H9 (cell line): ENCODE measurements at regions not wholly inside any gene's neighbourhood (a gene's known extent, or its start where the extent isn't known, plus 50 kb on each side); places are given as distances from the start of the nearest gene placed in this dataset.

Experiments
- DNase-seq: peaks from one replicate; pipeline ENCODE4 v3.0.0-alpha.2; 2017
- H2AFZ ChIP-seq: one replicate; pipeline ENCODE4 v1.6.1; 2013; ENCODE audit warnings: mild to moderate bottlenecking, low read length, control low read depth, moderate library complexity
- H2AK5ac ChIP-seq: 2 replicates; pipeline ENCODE4 v1.6.1; 2013; ENCODE audit warnings: low read length, control low read depth, mixed read lengths; ENCODE audit not compliant: insufficient read length
- H2BK120ac ChIP-seq: one replicate; pipeline ENCODE4 v1.6.1; 2013; ENCODE audit warnings: low read depth, mild to moderate bottlenecking, low read length, control low read depth, inconsistent platforms; ENCODE audit not compliant: poor library complexity, severe bottlenecking
- H2BK12ac ChIP-seq: 2 replicates; pipeline ENCODE4 v1.6.1; 2013; ENCODE audit warnings: low read length, control low read depth, mixed read lengths, low read depth; ENCODE audit not compliant: insufficient read length
- H2BK15ac ChIP-seq: 2 replicates; pipeline ENCODE4 v1.6.1; 2013; ENCODE audit warnings: low read depth, low read length, control low read depth
- H2BK20ac ChIP-seq: one replicate; pipeline ENCODE4 v1.6.1; 2013; ENCODE audit warnings: low read depth, mild to moderate bottlenecking, low read length, control low read depth, inconsistent platforms; ENCODE audit not compliant: poor library complexity, severe bottlenecking
- H2BK5ac ChIP-seq: 2 replicates; pipeline ENCODE4 v1.6.1; 2013; ENCODE audit warnings: low read length, control low read depth, mixed read lengths; ENCODE audit not compliant: insufficient read length
- H3K14ac ChIP-seq: 2 replicates; pipeline ENCODE4 v1.6.1; 2013; ENCODE audit warnings: low read length, control low read depth; ENCODE audit not compliant: insufficient read depth
- H3K18ac ChIP-seq: 2 replicates; pipeline ENCODE4 v1.6.1; 2013; ENCODE audit warnings: low read depth, mild to moderate bottlenecking, mixed read lengths, low read length, control low read depth; ENCODE audit not compliant: insufficient read length
- H3K23ac ChIP-seq: 2 replicates; pipeline ENCODE4 v1.6.1; 2013; ENCODE audit warnings: low read length, control low read depth, mixed read lengths, low read depth; ENCODE audit not compliant: insufficient read length
- H3K23me2 ChIP-seq: 2 replicates; pipeline ENCODE4 v1.6.1; 2013; ENCODE audit warnings: low read depth, mild to moderate bottlenecking, mixed read lengths, low read length, control low read depth; ENCODE audit not compliant: insufficient read length, poor library complexity, severe bottlenecking
- H3K27ac ChIP-seq: 2 replicates; pipeline ENCODE4 v1.5.1; 2013; ENCODE audit warnings: low read length, control low read depth, mixed read lengths, low read depth; ENCODE audit not compliant: insufficient read length
- H3K27me3 ChIP-seq: 2 replicates; pipeline ENCODE4 v1.6.1; 2013; ENCODE audit warnings: low read length, control low read depth, inconsistent platforms; ENCODE audit not compliant: insufficient read depth
- H3K4ac ChIP-seq: 2 replicates; pipeline ENCODE4 v1.6.1; 2013; ENCODE audit warnings: low read depth, mild to moderate bottlenecking, control low read depth, inconsistent platforms, low read length, moderate library complexity
- H3K4me1 ChIP-seq: 2 replicates; pipeline ENCODE4 v1.6.1; 2013; ENCODE audit warnings: low read length, control low read depth, inconsistent platforms; ENCODE audit not compliant: insufficient read depth
- H3K4me2 ChIP-seq: 2 replicates; pipeline ENCODE4 v1.6.1; 2013; ENCODE audit warnings: low read length, control low read depth, mixed read lengths; ENCODE audit not compliant: insufficient read length, insufficient read depth
- H3K56ac ChIP-seq: 2 replicates; pipeline ENCODE4 v1.6.1; 2013; ENCODE audit warnings: low read depth, mild to moderate bottlenecking, mixed read lengths, low read length, control low read depth; ENCODE audit not compliant: insufficient read length
- H3K79me1 ChIP-seq: 2 replicates; pipeline ENCODE4 v1.6.1; 2013; ENCODE audit warnings: low read depth, mild to moderate bottlenecking, moderate library complexity, low read length, control low read depth, inconsistent platforms; ENCODE audit not compliant: insufficient read depth, poor library complexity, severe bottlenecking
- H3K79me2 ChIP-seq: 2 replicates; pipeline ENCODE4 v1.6.1; 2013; ENCODE audit warnings: low read length, control low read depth, inconsistent platforms; ENCODE audit not compliant: insufficient read depth
- H3K9ac ChIP-seq: 2 replicates; pipeline ENCODE4 v1.6.1; 2013; ENCODE audit warnings: low read length, control low read depth, mixed read lengths; ENCODE audit not compliant: insufficient read length; ENCODE audit errors: extremely low read depth
- H3K9me3 ChIP-seq: one replicate; pipeline ENCODE4 v1.6.1; 2013; ENCODE audit warnings: low read depth, low read length, inconsistent platforms; ENCODE audit not compliant: control insufficient read depth
- H3T11ph ChIP-seq: one replicate; pipeline ENCODE4 v1.6.1; 2013; ENCODE audit warnings: mild to moderate bottlenecking, low read length, control low read depth, inconsistent platforms
- H4K20me1 ChIP-seq: one replicate; pipeline ENCODE4 v1.6.1; 2013; ENCODE audit not compliant: control insufficient read depth, insufficient read length, insufficient read depth
- H4K5ac ChIP-seq: 2 replicates; pipeline ENCODE4 v1.6.1; 2013; ENCODE audit warnings: low read depth, mild to moderate bottlenecking, mixed read lengths, low read length, control low read depth; ENCODE audit not compliant: insufficient read length
- H4K8ac ChIP-seq: replicated peaks from 2 replicates; pipeline ENCODE4 v1.6.1; 2013; ENCODE audit warnings: low read length, control low read depth, mixed read lengths, low read depth; ENCODE audit not compliant: insufficient read length
- H4K91ac ChIP-seq: 2 replicates; pipeline ENCODE4 v1.6.1; 2013; ENCODE audit warnings: low read depth, mild to moderate bottlenecking, moderate library complexity, mixed read lengths, low read length, control low read depth; ENCODE audit not compliant: insufficient read length
- H3K27ac Mint-ChIP-seq, 3 experiments: 2 replicates in 2 of 3; 3 replicates in 1 of 3; pipeline ENCODE4 v1.8.0; 2020 to 2021; ENCODE audit warnings: mixed read lengths in 3 of 3, mild to moderate bottlenecking in 1 of 3, moderate library complexity in 1 of 3
- H3K27me3 Mint-ChIP-seq: 2 replicates; pipeline ENCODE4 v1.8.0; 2021; ENCODE audit warnings: low read depth, mild to moderate bottlenecking, moderate library complexity, mixed read lengths
- H3K36me3 Mint-ChIP-seq, 3 experiments: 2 replicates in 2 of 3; 3 replicates in 1 of 3; pipeline ENCODE4 v1.8.0; 2020 to 2021; ENCODE audit warnings: low read depth in 3 of 3, mixed read lengths in 3 of 3; ENCODE audit not compliant: insufficient read depth in 1 of 3
- H3K4me1 Mint-ChIP-seq, 2 experiments: 2 replicates each; pipeline ENCODE4 v1.8.0; 2020; ENCODE audit warnings: mixed read lengths in 2 of 2
- H3K4me3 Mint-ChIP-seq, 2 experiments: 2 replicates in 1 of 2; 3 replicates in 1 of 2; pipeline ENCODE4 v1.8.0; 2020 to 2021; ENCODE audit warnings: mild to moderate bottlenecking in 2 of 2, mixed read lengths in 2 of 2, moderate library complexity in 1 of 2
- H3K9me3 Mint-ChIP-seq, 2 experiments: 2 replicates in 1 of 2; 3 replicates in 1 of 2; pipeline ENCODE4 v1.8.0; 2020; ENCODE audit warnings: mild to moderate bottlenecking in 2 of 2, mixed read lengths in 2 of 2, moderate library complexity in 1 of 2
- WGBS: extraction: QIAGEN DNeasy Blood & Tissue Kit; methylation state at CpG from one replicate; pipeline ENCODE4 v1.1.7; 2013; ENCODE audit warnings: missing lambda C conversion rate, low lambda C conversion rate, mixed read lengths; ENCODE audit not compliant: insufficient read length; ENCODE audit errors: extremely low coverage; 5-methylcytosine and 5-hydroxymethylcytosine counted together
- TF ChIP-seq, protein P1 (sequence below): fragments of 200-600 bp; sonication (generic); conservative IDR thresholded peaks from 3 replicates; pipeline ENCODE4 v1.8.0; 2021; ENCODE audit warnings: antibody characterized with exemption, mild to moderate bottlenecking

DNA sequence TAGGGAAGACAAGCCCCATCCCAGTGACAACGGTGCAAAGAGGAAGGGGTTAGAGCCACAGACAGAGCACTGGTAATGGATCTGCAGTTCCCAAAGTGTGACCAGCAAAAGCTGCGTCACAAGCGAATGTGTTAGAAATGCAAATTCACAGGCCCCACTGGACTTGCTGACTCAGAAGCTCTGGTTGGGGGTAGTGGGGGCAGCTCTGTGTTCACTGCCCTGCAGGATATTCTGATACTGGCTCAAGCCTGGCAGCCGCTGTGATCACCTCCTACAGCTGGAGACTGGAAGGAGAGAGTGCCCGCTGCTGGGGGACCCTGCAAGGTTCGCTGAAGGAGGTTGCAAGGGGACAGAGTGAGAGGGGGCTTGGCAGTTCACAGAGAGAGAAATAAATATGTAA is 179.7 kb upstream of the CDH4 start:
- no peak overlapping the region for H2BK15ac ChIP-seq
- no peak overlapping the region for H2BK5ac ChIP-seq
- no peak overlapping the region for H3K27ac ChIP-seq
- H2BK12ac ChIP-seq, result no peak overlapping the region
- no peaks in the 10 kb centered on the region; a peak in 2 of 7 replicates for H3K36me3 Mint-ChIP-seq
- no peak overlapping the region for H3K4me2 ChIP-seq
- H3K79me1 ChIP-seq, result no peaks in the 10 kb centered on the region
- TF ChIP-seq, protein P1, sequence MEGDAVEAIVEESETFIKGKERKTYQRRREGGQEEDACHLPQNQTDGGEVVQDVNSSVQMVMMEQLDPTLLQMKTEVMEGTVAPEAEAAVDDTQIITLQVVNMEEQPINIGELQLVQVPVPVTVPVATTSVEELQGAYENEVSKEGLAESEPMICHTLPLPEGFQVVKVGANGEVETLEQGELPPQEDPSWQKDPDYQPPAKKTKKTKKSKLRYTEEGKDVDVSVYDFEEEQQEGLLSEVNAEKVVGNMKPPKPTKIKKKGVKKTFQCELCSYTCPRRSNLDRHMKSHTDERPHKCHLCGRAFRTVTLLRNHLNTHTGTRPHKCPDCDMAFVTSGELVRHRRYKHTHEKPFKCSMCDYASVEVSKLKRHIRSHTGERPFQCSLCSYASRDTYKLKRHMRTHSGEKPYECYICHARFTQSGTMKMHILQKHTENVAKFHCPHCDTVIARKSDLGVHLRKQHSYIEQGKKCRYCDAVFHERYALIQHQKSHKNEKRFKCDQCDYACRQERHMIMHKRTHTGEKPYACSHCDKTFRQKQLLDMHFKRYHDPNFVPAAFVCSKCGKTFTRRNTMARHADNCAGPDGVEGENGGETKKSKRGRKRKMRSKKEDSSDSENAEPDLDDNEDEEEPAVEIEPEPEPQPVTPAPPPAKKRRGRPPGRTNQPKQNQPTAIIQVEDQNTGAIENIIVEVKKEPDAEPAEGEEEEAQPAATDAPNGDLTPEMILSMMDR, result no peak
- no peak overlapping the region for H3K9ac ChIP-seq
- no peak overlapping the region for H4K91ac ChIP-seq
- H3K79me2 ChIP-seq, result no peaks in the 10 kb centered on the region
- peaks cover 3% of the 10 kb centered on the region for H3K9me3 ChIP-seq
- H3T11ph ChIP-seq, result no peak overlapping the region
- H3K27me3 Mint-ChIP-seq, result peaks cover 85% of the 10 kb centered on the region
- H2AFZ ChIP-seq, result no peak overlapping the region
- no CpG with 5 or more reads among the region's 6 CpGs for WGBS
- H2BK120ac ChIP-seq, result no peak overlapping the region
- no peak overlapping the region for H3K18ac ChIP-seq
- H2BK20ac ChIP-seq, result no peak overlapping the region
- DNase-seq, result no peak
- H3K14ac ChIP-seq, result no peak overlapping the region
- H3K4me1 ChIP-seq, result no peaks in the 10 kb centered on the region; the same call in 1 of the 2 replicates
- H3K4ac ChIP-seq, result no peak overlapping the region
- H4K20me1 ChIP-seq, result no peaks in the 10 kb centered on the region
- H3K23ac ChIP-seq, result no peak overlapping the region
- no peak overlapping the region for H4K8ac ChIP-seq
- no peak overlapping the region for H3K27ac Mint-ChIP-seq
- H2AK5ac ChIP-seq, result no peak overlapping the region
- no peaks in the 10 kb centered on the region for H3K23me2 ChIP-seq
- peaks cover 0 to 3% of the 10 kb centered on the region in 2 experiments; a peak in 2 of 5 replicates for H3K9me3 Mint-ChIP-seq
- no peak overlapping the region for H4K5ac ChIP-seq
- no peak overlapping the region for H3K56ac ChIP-seq
- no peak overlapping the region for H3K4me3 Mint-ChIP-seq
- H3K27me3 ChIP-seq, result no peaks in the 10 kb centered on the region; the same call in 1 of the 2 replicates
- H3K4me1 Mint-ChIP-seq, result peaks cover 6% of the 10 kb centered on the region in 2 experiments; a peak in 2 of 4 replicates
